ENCODE measurements at regions not wholly inside any gene's neighbourhood (a gene's known extent, or its start where the extent isn't known, plus 50 kb on each side); places are given as distances from the start of the nearest gene placed in this dataset.

DNA sequence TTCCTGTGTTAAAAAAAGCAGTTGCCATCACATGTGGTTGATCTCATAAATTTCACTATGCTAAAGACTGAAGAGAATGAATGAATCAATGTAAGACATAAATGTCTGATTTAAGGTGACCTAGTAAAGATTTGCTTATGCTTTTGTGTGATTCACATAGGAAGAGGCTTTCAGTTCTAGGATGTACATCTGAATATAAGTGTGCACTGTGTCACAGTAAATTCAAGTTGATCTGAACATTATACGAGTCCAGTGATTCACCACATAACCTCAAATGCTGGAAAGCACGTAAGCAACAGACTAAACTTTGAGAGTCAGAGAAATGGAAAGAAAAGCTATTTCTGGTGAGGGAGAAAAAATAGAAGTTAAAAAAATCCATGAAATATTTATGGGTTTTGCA is 567.9 kb downstream of the EPHA5 start:
- DNase-seq = no peak

DNA sequence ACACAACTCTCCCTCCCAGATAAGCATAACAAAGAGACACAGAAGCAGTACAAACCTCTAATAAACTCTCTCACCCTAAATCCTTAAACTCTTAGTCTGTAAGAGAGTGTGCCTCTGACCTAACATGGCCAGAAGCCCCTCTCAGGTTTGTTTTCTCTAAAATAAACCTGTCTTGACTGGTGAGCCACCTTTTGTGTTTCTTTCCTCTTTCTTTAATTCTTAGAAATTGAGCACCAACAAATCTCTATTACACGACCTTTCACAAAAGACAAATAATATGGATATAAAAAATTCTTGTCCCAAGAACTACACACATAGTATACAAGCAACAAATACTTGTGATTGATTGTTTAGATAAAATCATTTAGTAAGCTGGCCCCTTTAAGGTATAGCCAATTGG is 573.7 kb downstream of the EPHA5 start:
- no peak for DNase-seq

DNA sequence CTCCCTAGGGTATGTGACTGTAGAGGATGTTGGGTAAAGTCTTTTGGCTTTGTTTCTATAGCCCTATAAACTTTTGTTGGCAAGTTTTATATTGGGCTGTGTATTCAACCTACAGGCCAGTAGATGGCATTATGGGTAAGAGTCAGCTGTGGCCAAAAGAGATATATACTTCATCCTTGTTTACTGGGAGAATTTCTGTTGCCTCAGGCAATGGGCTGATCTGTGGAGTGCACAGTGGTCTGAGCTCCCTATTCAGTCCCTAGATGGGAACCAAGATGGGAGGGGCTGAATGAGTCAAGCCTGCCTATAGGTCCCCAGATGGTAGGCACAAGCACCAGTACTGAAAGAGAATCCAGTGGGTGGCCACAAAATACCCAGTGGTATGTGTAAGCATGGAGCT is 580.6 kb downstream of the EPHA5 start:
- DNase-seq = no peak

DNA sequence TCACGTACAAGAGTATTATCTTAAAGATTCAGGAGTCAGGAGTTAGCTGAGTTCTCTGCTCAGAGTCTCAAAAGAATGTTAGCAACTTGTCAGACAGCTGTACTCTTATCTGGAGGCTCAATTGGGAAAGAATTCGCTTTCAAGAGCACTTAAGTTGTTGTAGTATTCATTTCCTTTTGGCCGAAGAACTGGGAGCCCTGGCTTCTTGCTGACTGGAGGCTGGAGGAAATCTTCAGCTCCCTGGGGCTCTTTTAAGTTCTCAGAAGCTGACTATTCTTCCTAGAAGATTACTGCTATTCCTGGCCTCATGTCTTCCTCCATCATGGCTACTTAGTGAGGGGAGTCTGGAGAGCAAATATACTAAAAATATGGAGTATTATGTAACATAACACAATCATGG is 587.2 kb downstream of the EPHA5 start:
- no peak for DNase-seq

DNA sequence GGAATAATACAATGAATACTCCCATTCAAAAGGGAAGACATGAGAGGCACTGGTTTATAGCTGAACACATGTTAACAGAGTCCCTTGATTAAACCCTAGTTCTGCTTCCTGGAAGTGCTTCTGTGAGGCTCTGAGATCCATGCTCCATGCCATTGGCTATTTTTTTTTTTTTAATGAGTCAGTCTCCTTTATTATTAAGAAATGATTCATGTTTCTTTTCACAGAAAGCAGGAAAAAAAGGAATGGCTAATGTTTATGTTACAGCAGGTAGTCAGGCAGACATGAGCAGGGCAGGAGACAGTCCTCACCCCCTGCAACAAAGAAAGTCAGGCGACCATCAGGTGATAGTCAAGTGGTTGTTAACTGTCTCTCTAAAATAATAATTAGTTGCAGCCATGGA is 598.7 kb downstream of the EPHA5 start:
- no peak for DNase-seq

DNA sequence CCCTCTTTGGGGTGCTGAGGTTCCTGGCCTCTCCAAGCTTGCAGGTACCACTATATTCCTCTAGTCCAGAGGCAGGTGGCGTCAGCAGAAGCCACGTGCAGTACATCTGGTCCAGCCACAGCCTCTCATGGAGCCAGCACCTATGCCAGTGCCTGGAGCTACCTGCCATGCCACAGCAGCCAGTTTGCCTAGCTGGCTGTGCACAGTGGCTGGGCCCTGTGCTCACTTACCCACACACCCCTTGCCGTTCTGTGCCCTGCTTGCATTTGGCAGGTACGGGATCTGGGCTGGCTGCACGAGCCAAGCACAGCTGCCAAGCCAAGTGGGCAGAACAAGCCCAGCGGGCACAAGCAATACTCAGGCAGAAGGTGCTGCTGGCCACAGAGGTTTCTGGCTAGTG is 601.1 kb downstream of the EPHA5 start:
- no peak for DNase-seq

DNA sequence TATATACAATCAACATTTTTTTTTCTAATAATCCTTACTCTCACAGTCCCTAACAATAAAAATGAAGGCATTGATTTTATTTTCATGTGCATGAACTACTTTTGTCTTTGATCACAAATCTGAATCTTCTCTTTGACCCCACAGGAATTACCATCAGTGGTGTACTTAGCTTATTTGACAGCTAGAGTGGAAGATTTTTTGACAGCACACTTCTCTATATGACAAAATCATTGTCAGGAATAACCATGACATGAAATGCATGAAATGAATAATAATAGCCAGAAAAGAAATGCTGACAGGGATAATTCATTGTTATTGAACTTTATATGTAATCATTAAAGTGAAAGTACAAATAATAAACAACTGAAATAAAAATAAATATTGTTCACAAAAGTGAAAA is 604.2 kb downstream of the EPHA5 start:
- no peak for DNase-seq

DNA sequence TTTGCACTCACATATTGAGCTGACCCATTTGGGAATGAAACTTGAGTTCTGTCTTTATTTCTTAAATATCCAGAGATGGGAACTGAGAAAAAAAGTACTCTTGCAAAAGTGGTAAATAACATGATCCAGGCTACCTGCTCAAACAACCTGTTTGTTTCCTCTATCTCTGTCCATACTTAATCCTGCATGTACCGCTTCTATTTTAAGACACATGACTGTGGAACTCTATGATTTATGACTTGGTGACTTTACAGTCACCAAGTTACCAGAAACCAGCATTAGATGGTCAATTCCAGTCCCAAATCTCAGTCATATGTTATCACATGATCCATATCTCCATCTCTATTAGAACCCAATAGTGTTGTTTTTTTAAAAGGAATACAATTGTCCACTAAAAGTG is 606.7 kb downstream of the EPHA5 start:
- no peak for DNase-seq

DNA sequence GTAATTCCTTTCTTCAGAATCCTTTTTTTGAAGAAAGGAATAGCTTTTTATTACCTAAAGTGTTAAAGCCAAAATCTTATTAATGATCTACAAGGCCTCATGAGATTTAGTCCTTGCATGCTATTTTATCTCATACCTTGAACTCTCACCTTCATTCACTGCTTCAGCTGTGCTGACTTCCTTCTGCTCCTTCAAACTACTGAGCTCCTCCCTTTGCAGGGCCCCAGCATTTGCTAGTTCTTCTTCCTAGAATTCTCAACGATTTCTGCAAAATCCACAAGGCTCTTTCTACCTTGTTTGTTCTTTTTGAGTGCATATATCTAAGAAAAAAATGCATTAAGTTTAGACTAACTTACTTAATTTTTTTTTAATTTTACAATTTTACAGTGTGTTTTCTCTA is 619.5 kb downstream of the EPHA5 start:
- DNase-seq = no peak

DNA sequence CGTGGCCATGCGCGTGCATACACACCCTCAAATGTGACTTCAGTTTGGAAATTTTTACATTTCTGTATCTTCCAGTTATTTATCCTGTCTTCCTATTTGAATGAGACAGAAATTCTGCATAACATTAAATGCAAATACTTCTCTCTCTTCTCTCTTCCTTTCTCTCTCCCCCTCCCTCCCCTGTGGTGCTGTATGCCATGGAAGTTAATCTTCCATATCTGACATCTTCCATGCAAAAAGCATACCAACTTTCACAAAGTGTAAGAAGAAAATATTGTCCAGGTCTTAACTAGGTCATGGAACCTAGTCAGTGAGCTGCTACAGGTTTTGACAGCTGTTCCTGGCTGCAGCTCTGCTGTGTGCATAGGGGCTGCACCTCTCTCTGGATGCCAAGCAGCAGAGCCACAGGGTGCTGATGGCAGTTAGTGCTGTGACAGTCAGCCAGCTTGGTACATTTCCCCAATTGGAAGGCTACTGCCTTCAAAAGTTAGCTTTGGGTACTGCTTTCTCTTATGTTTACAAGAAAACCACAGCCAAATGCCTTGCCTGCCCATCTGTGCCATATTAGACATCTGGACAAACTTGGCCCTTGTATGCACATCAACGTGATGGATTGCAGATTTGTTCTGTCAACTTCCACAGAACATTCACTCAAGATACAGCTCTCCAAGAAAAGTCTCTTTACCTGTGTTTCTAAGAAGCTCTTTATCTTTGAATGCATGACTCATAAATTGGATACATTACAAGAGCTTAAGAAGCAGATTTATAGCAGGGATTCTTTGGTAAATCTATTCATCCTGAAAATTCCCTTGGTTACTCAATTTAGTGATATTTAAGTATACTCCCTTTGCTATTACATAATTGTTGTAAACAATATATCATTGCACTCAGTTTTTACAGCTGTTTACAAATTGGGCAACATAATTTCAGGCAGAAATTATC is 623.8 kb downstream of the EPHA5 start:
- no peak for DNase-seq

DNA sequence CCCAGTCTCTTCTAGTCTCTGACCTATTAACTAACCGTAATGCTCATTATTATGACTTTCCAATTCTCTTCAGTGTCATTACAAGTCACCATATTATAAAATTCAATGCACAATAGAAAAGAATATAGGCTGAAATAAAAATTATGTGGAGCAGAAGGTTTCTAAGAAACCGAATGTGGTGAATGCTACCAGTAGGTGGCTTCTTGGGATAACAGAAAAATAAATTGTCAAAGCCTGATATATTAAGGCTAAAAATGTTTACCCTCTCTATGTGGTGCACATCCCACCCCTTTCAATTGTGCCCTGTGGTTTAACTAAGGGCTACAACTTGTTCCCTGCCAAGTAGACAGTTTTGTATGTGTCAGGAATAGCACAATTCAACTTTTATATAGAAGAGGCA is 624.6 kb upstream of the TECRL start:
- DNase-seq = no peak

DNA sequence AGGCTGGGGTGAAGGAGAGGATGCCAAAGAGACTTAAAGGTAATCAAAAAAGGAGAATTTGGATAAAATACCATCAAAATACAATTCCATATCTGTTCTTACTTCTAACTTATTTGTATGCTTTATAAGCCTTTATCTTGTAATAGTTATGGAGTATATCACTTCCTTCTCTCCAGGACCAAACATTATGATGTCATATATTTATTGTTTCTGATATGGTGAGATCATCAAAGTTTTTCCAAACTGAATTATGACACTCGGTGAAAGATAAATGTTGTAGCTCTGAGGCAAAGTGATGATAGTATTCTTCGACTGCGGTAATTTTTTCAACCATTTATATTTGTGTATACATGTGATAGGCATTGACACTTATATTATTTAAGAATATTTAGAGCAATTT is 619.3 kb upstream of the TECRL start:
- no peak for DNase-seq

DNA sequence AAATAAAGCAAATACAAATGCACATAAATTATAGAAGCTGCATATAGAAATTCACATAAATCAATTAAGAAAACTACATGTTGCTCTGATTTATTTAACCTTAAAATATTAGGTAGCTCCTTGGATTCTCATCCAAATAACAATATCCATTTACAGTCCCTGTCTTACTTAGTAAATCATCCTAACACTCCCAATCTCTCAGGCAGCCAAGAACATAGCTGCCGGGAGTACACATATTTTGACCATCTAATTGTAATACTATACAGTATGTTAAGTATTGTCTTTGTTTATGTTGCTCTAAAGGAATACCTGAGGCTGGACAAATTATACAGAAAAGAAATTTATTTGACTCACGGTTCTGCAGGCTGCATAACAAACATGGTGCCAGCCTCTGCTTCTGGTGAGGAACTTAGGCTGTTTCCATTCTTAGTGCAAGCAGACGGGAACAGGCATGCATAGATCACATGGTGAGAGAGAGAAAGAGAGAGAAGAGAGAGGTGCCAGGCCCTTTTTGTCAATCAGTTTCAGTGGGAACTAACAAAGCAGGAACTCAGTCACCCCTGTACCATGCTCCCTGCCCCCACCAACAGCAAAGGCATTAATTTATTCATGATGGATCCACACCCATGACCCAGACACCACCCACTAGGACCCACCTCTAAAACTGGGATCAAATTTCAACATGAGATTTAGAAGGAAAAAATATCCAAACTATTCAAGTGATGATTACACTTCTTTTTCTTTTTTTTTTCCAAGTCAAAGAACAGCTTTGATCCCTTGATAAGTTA is 614.8 kb upstream of the TECRL start:
- no peak for DNase-seq

DNA sequence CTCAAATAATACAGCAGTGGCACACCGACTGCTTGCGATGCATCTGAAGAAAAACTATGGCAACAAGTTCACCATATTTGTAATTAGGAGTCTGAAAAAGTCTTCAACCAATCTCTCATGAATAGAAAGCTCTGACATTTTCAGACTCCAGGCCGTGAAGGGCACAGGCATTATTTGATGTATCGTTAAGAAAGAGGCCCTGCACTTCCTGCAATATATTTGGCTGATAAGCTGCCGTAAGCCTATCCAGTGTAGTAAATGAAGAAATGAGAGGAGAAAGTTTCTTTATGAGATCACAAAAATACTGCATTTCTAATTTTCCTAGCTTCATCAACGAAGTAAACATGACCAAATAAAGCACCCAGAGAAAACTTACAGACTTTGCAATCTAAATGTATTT is 613.8 kb upstream of the TECRL start:
- no peak for DNase-seq

DNA sequence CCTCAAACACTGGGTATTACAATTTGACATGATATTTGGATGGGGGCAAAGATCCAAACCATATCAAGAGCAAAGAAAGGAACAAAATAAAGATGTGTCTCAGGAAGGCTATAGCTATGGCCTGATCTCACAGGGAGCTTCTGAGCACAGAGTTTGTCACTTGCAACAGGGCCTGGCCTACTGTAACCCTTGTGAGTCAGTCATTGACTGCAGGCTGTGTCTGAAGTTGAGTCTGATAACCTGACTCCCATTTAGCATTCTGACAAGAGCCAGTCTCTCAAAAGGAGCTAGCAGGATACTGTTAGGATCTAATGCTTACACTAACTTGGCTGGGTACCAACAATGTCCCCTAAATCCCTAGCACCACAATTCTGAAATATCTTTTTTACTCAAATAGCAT is 612.5 kb upstream of the TECRL start:
- DNase-seq = no peak

DNA sequence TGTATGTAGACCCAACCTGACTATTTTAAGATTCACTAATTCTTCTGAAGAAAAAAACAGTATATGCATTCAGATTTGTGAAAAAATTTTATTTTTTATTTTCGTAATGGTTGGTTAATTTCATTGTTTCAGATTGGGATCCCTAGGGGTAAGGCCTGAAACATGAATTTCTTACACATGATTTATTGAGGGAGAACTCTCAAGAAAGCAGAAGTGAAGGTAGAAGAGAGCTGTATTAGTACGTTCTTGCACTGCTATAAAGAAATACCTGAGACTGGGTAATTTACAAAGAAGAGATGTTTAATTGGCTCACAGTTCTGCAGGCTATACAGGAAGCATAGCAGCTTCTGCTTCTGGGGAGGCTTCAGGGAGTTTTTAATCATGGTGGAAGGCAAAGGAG is 611.9 kb upstream of the TECRL start:
- no peak for DNase-seq

DNA sequence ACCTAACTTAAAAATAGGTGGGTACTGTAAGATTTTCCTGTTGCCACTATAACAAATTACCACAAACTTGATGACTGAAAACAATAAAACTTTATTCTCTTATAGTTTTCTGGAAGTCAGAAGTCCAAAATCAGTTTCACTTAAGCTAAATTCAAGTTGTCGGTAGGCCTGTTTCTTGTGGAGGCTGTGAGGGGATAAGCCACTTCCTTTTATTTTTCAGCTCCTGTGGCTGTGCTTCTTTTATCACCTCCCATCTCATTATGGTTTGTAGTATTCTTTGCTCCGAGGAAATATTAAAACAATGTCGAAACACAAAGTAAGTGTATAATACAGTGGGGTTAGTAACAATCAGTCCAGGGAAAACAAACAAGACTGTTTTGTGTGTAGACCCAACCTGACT is 610.5 kb upstream of the TECRL start:
- no peak for DNase-seq

DNA sequence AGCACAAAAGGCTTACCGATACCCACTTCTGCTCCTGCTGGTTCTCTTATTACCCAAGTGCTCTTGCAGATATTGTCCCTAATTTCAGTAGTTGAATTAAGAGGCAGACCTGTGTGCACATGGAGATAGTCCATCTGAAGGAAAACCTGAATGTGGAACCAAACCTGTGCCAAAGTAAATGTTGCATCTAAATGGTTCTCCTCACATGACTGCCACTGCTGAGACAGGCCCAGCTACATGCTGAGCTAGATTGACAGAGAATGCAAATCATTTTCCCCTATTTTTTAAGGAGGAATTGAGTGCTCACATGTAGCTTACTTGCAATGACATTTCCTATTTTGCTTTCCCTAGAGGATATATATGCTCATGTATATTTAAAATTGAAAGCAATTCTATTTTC is 609.1 kb upstream of the TECRL start:
- DNase-seq = no peak

DNA sequence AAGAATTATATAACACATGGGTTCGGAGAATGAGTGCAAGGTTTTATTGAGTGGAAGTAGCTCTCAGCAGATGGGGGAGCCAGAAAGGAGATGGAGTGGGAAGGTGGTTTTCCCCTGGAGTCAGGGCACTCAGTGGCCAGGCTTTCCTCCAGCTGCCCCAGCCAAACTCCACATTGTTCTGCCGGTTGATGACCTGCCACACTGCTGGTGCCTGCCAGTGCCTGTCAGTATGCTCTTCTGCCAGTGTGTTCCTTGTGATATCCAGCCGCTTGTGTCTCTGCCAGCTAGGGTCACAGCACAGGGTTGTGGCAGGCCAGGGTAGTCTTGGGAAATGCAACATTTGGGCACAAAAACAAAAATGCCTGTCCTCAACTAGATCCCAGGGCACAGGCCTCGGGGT is 604.8 kb upstream of the TECRL start:
- DNase-seq = no peak

DNA sequence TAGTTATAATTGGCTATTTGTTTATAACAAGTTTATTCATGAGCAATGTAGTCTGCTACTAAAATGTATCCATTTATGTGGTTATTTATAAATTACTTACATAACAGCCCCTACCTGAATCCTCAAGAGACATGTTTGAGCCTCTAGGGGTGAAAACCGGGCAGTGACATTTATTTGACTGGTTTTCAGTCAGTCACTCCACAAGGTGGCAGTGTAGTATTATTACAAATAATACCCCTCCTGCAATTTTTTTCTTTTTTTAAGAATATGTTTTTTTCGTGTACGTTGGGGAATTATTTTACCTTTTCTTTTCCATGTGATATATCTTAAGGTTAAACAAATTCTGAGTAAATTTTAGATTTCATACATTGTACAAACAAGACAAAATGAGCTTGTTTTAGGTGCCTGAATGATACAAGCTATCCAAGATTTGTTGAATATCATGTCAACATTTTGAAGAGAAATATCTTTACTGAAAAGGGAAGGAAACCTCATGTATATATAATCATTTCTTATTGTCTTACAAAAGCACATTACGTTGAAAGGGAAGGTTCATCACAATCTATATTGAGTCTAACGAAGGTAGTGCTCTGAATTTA is 598.7 kb upstream of the TECRL start:
- peak; percentile 14 for DNase-seq

DNA sequence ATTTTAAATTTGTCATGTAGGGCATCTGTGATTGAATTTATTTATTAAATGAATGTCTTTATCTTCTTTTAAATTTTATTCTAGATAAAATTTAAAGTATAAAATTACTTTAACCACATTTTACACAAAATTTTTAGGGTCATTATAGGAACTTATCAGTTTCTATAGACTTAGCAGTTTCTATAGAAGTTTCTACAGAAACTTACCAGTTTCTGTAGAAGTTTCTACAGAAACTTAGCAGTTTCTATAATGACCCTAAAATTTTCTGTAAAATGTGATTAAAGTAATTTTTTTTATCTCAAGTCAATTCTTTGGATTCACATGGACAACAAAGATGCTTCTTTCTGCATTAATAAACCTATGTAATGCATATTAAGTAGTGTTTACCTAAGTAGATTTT is 565.9 kb upstream of the TECRL start:
- no peak for DNase-seq

DNA sequence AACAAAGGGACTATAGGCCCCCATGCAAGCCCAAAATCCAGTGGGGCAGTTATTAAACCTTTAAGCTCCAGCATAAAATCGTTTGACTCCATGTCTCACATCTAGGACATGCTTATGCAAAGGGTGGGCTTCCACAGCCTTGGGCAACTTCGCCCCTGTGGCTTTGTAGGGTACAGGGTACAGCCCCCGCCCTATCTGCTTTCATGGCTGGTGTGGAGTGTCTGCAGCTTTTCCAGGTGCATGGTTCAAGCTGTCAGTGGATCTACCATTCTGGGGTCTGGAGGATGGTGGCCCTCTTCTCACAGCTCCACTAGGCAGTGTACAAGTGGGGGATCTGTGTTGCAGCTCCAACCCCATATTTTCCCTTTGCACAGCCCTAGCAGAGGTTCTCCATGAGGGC is 559.8 kb upstream of the TECRL start:
- no peak for DNase-seq

DNA sequence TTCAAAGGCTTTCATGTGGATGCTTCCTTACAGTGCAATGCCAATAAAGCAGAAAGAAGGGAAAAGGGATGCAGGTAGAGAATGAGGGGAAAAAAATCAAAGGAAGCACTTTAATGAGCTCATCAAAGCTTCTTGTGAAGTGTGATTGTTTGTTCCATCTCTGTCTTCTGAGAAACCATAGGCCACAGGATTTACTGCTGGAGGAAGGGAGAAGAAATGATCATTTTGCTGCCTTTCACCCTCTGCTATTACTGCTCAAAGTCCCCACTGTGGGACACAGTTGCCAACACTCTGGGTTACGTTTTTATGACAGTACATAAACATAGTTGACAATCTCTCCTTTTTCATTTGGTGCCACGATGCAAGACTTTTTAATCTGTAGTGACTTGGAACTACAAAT is 558.0 kb upstream of the TECRL start:
- DNase-seq = no peak

DNA sequence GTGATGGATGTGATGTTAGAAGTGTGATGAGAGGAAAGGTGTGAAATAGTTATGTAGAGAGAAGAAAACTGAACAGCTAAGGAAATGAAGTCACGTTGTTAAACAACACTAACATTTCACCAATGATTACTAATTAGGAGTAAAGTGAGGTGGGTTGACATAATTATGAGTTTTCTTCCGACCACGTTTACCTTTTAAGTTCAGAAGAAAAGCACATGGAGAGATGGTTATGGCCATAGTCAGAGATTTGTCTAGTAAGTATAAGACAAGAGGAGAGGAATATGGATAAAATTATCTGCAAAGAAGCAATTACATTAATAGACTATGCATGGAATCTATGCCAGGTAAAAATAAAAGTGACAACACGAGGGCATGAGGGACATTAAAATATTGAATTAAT is 551.3 kb upstream of the TECRL start:
- DNase-seq = no peak

Measured in NCI-H1417 treated with DMSO at 0.1 percent for 48 hours (cell line).